Endothelial cell (in vitro differentiated cells): ENCODE measurements at regions not wholly inside any gene's neighbourhood (a gene's known extent, or its start where the extent isn't known, plus 50 kb on each side); places are given as distances from the start of the nearest gene placed in this dataset.

Source experiments
- DNase-seq: peaks from one replicate; pipeline ENCODE4 v3.0.0; 2021; ENCODE audit warnings: low spot score
- H3K27ac Mint-ChIP-seq: one replicate; pipeline ENCODE4 v1.8.0; 2021; ENCODE audit warnings: mixed read lengths, inconsistent platforms; ENCODE audit not compliant: unreplicated experiment
- H3K27me3 Mint-ChIP-seq: one replicate; pipeline ENCODE4 v1.8.0; 2021; ENCODE audit warnings: mild to moderate bottlenecking, moderate library complexity, mixed read lengths, inconsistent platforms; ENCODE audit not compliant: unreplicated experiment
- H3K36me3 Mint-ChIP-seq: one replicate; pipeline ENCODE4 v1.8.0; 2021; ENCODE audit warnings: mild to moderate bottlenecking, low read depth, mixed read lengths, inconsistent platforms; ENCODE audit not compliant: unreplicated experiment
- H3K4me1 Mint-ChIP-seq: one replicate; pipeline ENCODE4 v1.8.0; 2021; ENCODE audit warnings: mild to moderate bottlenecking, mixed read lengths, inconsistent platforms; ENCODE audit not compliant: unreplicated experiment
- H3K4me3 Mint-ChIP-seq: one replicate; pipeline ENCODE4 v1.8.0; 2021; ENCODE audit warnings: mild to moderate bottlenecking, mixed read lengths, inconsistent platforms; ENCODE audit not compliant: unreplicated experiment
- H3K9me3 Mint-ChIP-seq: one replicate; pipeline ENCODE4 v1.8.0; 2021; ENCODE audit warnings: mixed read lengths, inconsistent platforms; ENCODE audit not compliant: unreplicated experiment
- CTCF ChIP-seq: fragments of 200-600 bp; sonication (generic); IDR thresholded peaks from one replicate; pipeline ENCODE4 v1.5.0; 2021; ENCODE audit warnings: antibody characterized with exemption; ENCODE audit not compliant: unreplicated experiment

GRCh38 chr2:128682266-128682665, 363.6 kb upstream of the HS6ST1 start:
- no peak for DNase-seq
- TF ChIP-seq CTCF = no peak
- Mint-ChIP-seq H3K9me3 (no peaks in the 10 kb centered on the region), H3K4me3 (no peak overlapping the region), H3K27ac (no peak overlapping the region), H3K4me1 (no peaks in the 10 kb centered on the region), H3K36me3 (no peaks in the 10 kb centered on the region), H3K27me3 (peaks cover 3% of the 10 kb centered on the region)

GRCh38 chr2:128682729-128683284, 364.1 kb upstream of the HS6ST1 start:
- DNase-seq = no peak
- H3K9me3 Mint-ChIP-seq = no peaks in the 10 kb centered on the region
- H3K36me3 Mint-ChIP-seq = no peaks in the 10 kb centered on the region
- no peaks in the 10 kb centered on the region for H3K4me1 Mint-ChIP-seq
- no peak overlapping the region for H3K4me3 Mint-ChIP-seq
- TF ChIP-seq CTCF = no peak
- H3K27me3 Mint-ChIP-seq = peaks cover 3% of the 10 kb centered on the region
- H3K27ac Mint-ChIP-seq = no peak overlapping the region

- no peaks in the 10 kb centered on the region for H3K4me1 Mint-ChIP-seq
- no peak overlapping the region for H3K4me3 Mint-ChIP-seq
- no peaks in the 10 kb centered on the region for H3K9me3 Mint-ChIP-seq
- no peaks in the 10 kb centered on the region for H3K36me3 Mint-ChIP-seq
- no peak for DNase-seq
- H3K27ac Mint-ChIP-seq = no peak overlapping the region
- H3K27me3 Mint-ChIP-seq = peaks cover 2% of the 10 kb centered on the region
- TF ChIP-seq CTCF = no peak
Observed at GRCh38 chr2:128684523-128684922, 365.9 kb upstream of the HS6ST1 start.

- H3K4me3 Mint-ChIP-seq = no peak overlapping the region
- peaks cover 5% of the 10 kb centered on the region for H3K27me3 Mint-ChIP-seq
- TF ChIP-seq CTCF = no peak
- no peaks in the 10 kb centered on the region for H3K9me3 Mint-ChIP-seq
- no peak overlapping the region for H3K27ac Mint-ChIP-seq
- DNase-seq = no peak
- H3K36me3 Mint-ChIP-seq = no peaks in the 10 kb centered on the region
- no peaks in the 10 kb centered on the region for H3K4me1 Mint-ChIP-seq
Observed at GRCh38 chr2:128685841-128686496, 367.3 kb upstream of the HS6ST1 start.

- H3K4me1 Mint-ChIP-seq = no peaks in the 10 kb centered on the region
- no peaks in the 10 kb centered on the region for H3K36me3 Mint-ChIP-seq
- TF ChIP-seq CTCF = no peak
- H3K27ac Mint-ChIP-seq = no peak overlapping the region
- DNase-seq = no peak
- no peak overlapping the region for H3K4me3 Mint-ChIP-seq
- H3K27me3 Mint-ChIP-seq = peaks cover 6% of the 10 kb centered on the region
- no peaks in the 10 kb centered on the region for H3K9me3 Mint-ChIP-seq
Observed at GRCh38 chr2:128686497-128686859, 367.8 kb upstream of the HS6ST1 start.
